B cell (primary cell): ENCODE measurements at regions not wholly inside any gene's neighbourhood (a gene's known extent, or its start where the extent isn't known, plus 50 kb on each side); places are given as distances from the start of the nearest gene placed in this dataset.

Source experiments
- CTCF ChIP-seq: fragments of 200-600 bp; IDR thresholded peaks from one replicate; pipeline ENCODE4 v1.8.0; 2022; ENCODE audit warnings: antibody characterized with exemption, mild to moderate bottlenecking
- EZH2 ChIP-seq: IDR thresholded peaks from 2 replicates; pipeline ENCODE4 v1.6.1; 2012; ENCODE audit warnings: borderline replicate concordance, low read depth, mild to moderate bottlenecking, moderate library complexity, low read length; ENCODE audit not compliant: insufficient read depth, poor library complexity, severe bottlenecking

- TF ChIP-seq CTCF (no peak), EZH2 (no peak)
Observed at GRCh38 chr2:123606631-123607030, 418.5 kb upstream of the CNTNAP5 start.
